ENCODE measurements at regions not wholly inside any gene's neighbourhood (a gene's known extent, or its start where the extent isn't known, plus 50 kb on each side); places are given as distances from the start of the nearest gene placed in this dataset.
"Not testable (repeated sequence)": the region's sequence is repeated elsewhere in the genome, so short reads cannot be mapped to it uniquely, and the experiment has no call there.

DNA sequence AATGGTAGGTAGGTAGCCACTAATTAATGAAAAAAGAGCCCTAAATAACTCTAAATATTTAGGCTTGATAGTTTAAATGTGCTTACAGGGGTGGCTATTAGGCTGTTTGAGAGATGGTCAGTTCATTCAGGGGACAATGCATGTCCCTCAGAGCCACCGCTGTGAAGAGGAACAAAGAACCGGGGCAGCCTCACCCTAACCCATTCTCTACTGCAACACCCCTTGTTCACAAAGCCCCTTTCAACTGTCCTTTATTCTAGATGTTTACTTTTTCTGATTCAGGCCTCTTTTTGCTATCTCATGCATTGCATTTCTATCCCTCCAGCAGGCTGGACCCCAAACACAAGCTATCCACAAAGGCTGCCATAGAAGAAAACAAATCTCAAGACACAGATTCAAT lies 906.7 kb downstream of the NR2F1-AS1 start:
- Histone ChIP-seq H3K9me3 (ENCODE audit: control insufficient read depth, insufficient read depth, low read length) (no peaks in the 10 kb centered on the region), H3K36me3 (ENCODE audit: control insufficient read depth, low read length) (no peaks in the 10 kb centered on the region), H3K9me2 (replicated peaks; ENCODE audit: control insufficient read depth, low read length) (no peaks in the 10 kb centered on the region), H3K4me3 (ENCODE audit: low read length) (no peak overlapping the region), H3K4me2 (ENCODE audit: low read length) (no peak overlapping the region), H3K27ac (ENCODE audit: low read depth, low read length) (no peak overlapping the region), H4K20me1 (ENCODE audit: control insufficient read depth, insufficient read depth, low read depth, low read length) (no peaks in the 10 kb centered on the region), H3K79me2 (ENCODE audit: control insufficient read depth, low read length) (no peaks in the 10 kb centered on the region), H3F3A (ENCODE audit: control insufficient read depth, insufficient read depth) (no peaks in the 10 kb centered on the region), H3K4me1 (ENCODE audit: control insufficient read depth, low read length) (no peaks in the 10 kb centered on the region), H3K27me3 (ENCODE audit: control insufficient read depth, low read length) (no peaks in the 10 kb centered on the region)
- TF ChIP-seq, protein P1, sequence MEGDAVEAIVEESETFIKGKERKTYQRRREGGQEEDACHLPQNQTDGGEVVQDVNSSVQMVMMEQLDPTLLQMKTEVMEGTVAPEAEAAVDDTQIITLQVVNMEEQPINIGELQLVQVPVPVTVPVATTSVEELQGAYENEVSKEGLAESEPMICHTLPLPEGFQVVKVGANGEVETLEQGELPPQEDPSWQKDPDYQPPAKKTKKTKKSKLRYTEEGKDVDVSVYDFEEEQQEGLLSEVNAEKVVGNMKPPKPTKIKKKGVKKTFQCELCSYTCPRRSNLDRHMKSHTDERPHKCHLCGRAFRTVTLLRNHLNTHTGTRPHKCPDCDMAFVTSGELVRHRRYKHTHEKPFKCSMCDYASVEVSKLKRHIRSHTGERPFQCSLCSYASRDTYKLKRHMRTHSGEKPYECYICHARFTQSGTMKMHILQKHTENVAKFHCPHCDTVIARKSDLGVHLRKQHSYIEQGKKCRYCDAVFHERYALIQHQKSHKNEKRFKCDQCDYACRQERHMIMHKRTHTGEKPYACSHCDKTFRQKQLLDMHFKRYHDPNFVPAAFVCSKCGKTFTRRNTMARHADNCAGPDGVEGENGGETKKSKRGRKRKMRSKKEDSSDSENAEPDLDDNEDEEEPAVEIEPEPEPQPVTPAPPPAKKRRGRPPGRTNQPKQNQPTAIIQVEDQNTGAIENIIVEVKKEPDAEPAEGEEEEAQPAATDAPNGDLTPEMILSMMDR (IDR thresholded peaks at IDR 0.05; ENCODE audit: low read depth, low read length, poor library complexity, severe bottlenecking): no peak
- TF ChIP-seq EZH2phosphoT487 (IDR thresholded peaks at IDR 0.05; ENCODE audit: borderline replicate concordance, low read length): no peak

DNA sequence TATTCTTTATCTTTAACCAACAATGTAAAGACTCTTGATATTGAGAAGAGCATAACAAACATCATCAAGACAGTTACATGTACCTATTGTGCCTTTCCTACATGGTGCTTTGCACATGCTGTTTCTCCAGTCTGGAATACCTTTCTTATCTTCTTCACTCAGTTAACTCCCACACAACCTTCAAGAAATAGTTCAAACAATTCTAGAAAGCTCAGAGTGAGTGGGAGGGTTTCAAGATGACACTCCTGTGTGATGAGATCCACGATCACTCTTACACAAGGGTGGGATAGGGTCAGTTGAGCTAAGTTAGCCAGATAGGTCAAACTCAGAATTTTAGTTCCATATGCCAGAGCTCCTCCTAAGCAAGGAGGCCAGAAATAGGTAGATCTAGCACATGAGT lies 915.5 kb downstream of the NR2F1-AS1 start:
- H3K27ac ChIP-seq (ENCODE audit: low read depth, low read length): no peak overlapping the region
- H3K36me3 ChIP-seq (ENCODE audit: control insufficient read depth, low read length): no peaks in the 10 kb centered on the region
- no peak for TF ChIP-seq EZH2phosphoT487 (IDR thresholded peaks at IDR 0.05; ENCODE audit: borderline replicate concordance, low read length)
- TF ChIP-seq, protein P1 (IDR thresholded peaks at IDR 0.05; ENCODE audit: low read depth, low read length, poor library complexity, severe bottlenecking): no peak
- no peaks in the 10 kb centered on the region for H3K79me2 ChIP-seq (ENCODE audit: control insufficient read depth, low read length)
- H3K4me1 ChIP-seq (ENCODE audit: control insufficient read depth, low read length): no peaks in the 10 kb centered on the region
- no peaks in the 10 kb centered on the region for H3K9me2 ChIP-seq (replicated peaks; ENCODE audit: control insufficient read depth, low read length)
- no peaks in the 10 kb centered on the region for H3K9me3 ChIP-seq (ENCODE audit: control insufficient read depth, insufficient read depth, low read length)
- H3K4me2 ChIP-seq (ENCODE audit: low read length): no peak overlapping the region
- H3K4me3 ChIP-seq (ENCODE audit: low read length): no peak overlapping the region
- no peaks in the 10 kb centered on the region for H3K27me3 ChIP-seq (ENCODE audit: control insufficient read depth, low read length)
- H4K20me1 ChIP-seq (ENCODE audit: control insufficient read depth, insufficient read depth, low read depth, low read length): no peaks in the 10 kb centered on the region
- H3F3A ChIP-seq (ENCODE audit: control insufficient read depth, insufficient read depth): no peaks in the 10 kb centered on the region

DNA sequence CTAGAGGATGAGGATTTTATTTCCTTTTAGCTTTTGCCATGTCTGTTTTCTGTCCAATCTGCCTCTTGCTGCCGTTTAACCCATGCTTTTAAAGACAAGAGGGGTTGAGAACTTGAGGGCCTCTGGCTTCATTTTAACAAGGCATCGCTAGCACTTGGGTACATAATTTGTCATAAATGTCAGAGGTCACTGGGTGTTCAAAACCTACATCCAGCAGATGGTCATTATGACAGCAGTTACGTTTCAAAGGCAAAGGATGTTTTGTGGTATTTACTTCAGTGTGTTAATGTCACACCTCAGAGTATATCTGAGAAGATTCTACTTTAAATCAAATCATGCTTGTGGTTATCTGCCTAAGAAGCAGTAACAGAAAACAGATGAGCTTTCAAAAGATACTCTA lies 918.3 kb downstream of the NR2F1-AS1 start:
- no peak overlapping the region for H3K27ac ChIP-seq (ENCODE audit: low read depth, low read length)
- no peak overlapping the region for H3K4me3 ChIP-seq (ENCODE audit: low read length)
- no peaks in the 10 kb centered on the region for H3K9me2 ChIP-seq (replicated peaks; ENCODE audit: control insufficient read depth, low read length)
- H3F3A ChIP-seq (ENCODE audit: control insufficient read depth, insufficient read depth): no peaks in the 10 kb centered on the region
- no peaks in the 10 kb centered on the region for H4K20me1 ChIP-seq (ENCODE audit: control insufficient read depth, insufficient read depth, low read depth, low read length)
- no peak overlapping the region for H3K4me2 ChIP-seq (ENCODE audit: low read length)
- no peaks in the 10 kb centered on the region for H3K27me3 ChIP-seq (ENCODE audit: control insufficient read depth, low read length)
- H3K4me1 ChIP-seq (ENCODE audit: control insufficient read depth, low read length): no peaks in the 10 kb centered on the region
- H3K36me3 ChIP-seq (ENCODE audit: control insufficient read depth, low read length): no peaks in the 10 kb centered on the region
- H3K79me2 ChIP-seq (ENCODE audit: control insufficient read depth, low read length): no peaks in the 10 kb centered on the region
- TF ChIP-seq, protein P1 (IDR thresholded peaks at IDR 0.05; ENCODE audit: low read depth, low read length, poor library complexity, severe bottlenecking): no peak
- TF ChIP-seq EZH2phosphoT487 (IDR thresholded peaks at IDR 0.05; ENCODE audit: borderline replicate concordance, low read length): no peak
- H3K9me3 ChIP-seq (ENCODE audit: control insufficient read depth, insufficient read depth, low read length): no peaks in the 10 kb centered on the region

DNA sequence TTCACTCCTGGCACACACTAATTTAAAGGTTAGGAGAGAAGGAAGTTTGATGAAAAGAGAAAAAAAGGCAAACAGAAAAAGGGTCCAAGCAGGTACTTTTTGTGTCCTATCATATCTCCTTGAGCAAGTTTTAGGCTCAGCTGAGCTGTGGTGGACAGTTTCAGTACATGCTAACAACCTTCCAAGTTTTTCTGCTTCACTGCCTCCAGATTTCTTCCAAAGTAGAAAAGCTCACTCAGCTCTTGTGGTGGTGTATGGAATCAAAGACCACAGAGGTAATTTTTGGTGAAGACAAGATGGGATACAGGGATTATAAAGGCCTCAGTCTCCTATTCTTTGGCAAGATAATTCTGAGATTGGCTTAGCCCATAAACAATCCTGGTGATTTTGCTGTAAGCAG lies 921.8 kb downstream of the NR2F1-AS1 start:
- H3F3A ChIP-seq (ENCODE audit: control insufficient read depth, insufficient read depth): no peaks in the 10 kb centered on the region
- H3K9me2 ChIP-seq (replicated peaks; ENCODE audit: control insufficient read depth, low read length): no peaks in the 10 kb centered on the region
- no peak overlapping the region for H3K4me3 ChIP-seq (ENCODE audit: low read length)
- H3K27ac ChIP-seq (ENCODE audit: low read depth, low read length): no peak overlapping the region
- no peaks in the 10 kb centered on the region for H3K36me3 ChIP-seq (ENCODE audit: control insufficient read depth, low read length)
- no peaks in the 10 kb centered on the region for H3K27me3 ChIP-seq (ENCODE audit: control insufficient read depth, low read length)
- no peak overlapping the region for H3K4me2 ChIP-seq (ENCODE audit: low read length)
- H4K20me1 ChIP-seq (ENCODE audit: control insufficient read depth, insufficient read depth, low read depth, low read length): no peaks in the 10 kb centered on the region
- TF ChIP-seq EZH2phosphoT487 (IDR thresholded peaks at IDR 0.05; ENCODE audit: borderline replicate concordance, low read length): no peak
- TF ChIP-seq, protein P1 (IDR thresholded peaks at IDR 0.05; ENCODE audit: low read depth, low read length, poor library complexity, severe bottlenecking): no peak
- no peaks in the 10 kb centered on the region for H3K79me2 ChIP-seq (ENCODE audit: control insufficient read depth, low read length)
- no peaks in the 10 kb centered on the region for H3K4me1 ChIP-seq (ENCODE audit: control insufficient read depth, low read length)
- H3K9me3 ChIP-seq (ENCODE audit: control insufficient read depth, insufficient read depth, low read length): no peaks in the 10 kb centered on the region

DNA sequence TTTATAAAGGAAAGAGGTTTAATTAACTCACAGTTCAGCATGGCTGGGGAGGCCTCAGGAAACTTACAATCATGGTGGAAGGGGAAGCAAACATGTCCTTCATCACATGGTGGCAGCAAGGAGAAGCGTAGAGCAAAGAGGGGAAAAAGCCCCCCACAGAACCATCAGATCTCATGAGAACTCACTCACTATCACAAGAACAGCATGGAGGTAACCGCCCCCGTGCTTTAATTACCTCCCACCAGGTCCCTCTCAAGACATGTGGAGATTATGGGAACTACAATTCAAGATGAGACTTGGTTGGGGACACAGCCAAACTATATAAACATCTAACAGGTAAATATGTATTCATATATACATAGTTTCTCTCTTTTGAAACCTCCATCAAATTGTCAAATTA lies 926.4 kb downstream of the NR2F1-AS1 start:
- H3K27ac ChIP-seq (ENCODE audit: low read depth, low read length); H3F3A ChIP-seq (ENCODE audit: control insufficient read depth, insufficient read depth); H3K9me3 ChIP-seq (ENCODE audit: control insufficient read depth, insufficient read depth, low read length); H3K9me2 ChIP-seq (replicated peaks; ENCODE audit: control insufficient read depth, low read length); H3K79me2 ChIP-seq (ENCODE audit: control insufficient read depth, low read length); H3K27me3 ChIP-seq (ENCODE audit: control insufficient read depth, low read length); H3K4me1 ChIP-seq (ENCODE audit: control insufficient read depth, low read length); H3K4me2 ChIP-seq (ENCODE audit: low read length); H3K4me3 ChIP-seq (ENCODE audit: low read length); H3K36me3 ChIP-seq (ENCODE audit: control insufficient read depth, low read length); H4K20me1 ChIP-seq (ENCODE audit: control insufficient read depth, insufficient read depth, low read depth, low read length): not testable (repeated sequence)

Data from DOHH2 (cell line).